ENCODE measurements at regions not wholly inside any gene's neighbourhood (a gene's known extent, or its start where the extent isn't known, plus 50 kb on each side); places are given as distances from the start of the nearest gene placed in this dataset.

DNA sequence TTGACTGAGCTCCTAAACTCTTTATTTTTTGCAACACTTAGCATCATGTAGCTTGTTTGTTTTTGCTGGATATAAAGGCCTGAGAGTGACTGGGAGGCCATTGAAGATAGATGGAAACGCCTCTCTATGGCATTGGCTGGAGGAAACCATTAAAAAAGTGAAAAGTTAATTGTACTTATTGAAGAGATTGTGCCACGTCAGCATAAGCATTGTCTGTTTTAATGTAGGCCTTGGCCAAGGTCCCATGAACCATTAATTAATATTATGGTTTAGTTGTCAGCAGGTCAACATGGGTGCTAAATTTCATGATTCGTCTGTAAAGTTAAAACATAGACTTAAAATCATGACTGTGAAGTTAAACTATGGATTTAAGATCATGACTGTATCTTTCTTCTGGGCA lies 178.6 kb downstream of the GATA3 start:
- DNase-seq (ENCODE audit: low spot score) = no peak

DNA sequence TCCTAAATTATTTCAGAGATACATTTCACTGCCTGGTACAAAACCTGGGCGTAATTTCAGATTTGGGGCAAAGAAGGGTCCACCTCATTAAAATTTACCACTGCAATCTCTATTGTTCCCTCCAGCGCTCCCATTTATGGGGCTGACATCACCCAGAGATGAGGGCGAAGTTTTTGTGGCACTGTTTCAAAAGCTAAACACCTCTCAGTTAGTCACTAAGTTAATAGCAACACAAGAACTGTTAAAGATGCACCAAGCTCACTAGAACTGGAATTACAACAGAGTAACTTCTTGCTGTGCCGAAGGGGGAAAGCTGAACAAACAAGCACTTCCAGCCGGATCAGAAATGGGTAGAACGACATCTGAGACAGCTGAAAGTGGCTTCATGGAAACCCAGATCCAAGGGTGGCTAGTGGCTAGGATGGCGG lies 179.4 kb downstream of the GATA3 start:
- DNase-seq (ENCODE audit: low spot score) = no peak

DNA sequence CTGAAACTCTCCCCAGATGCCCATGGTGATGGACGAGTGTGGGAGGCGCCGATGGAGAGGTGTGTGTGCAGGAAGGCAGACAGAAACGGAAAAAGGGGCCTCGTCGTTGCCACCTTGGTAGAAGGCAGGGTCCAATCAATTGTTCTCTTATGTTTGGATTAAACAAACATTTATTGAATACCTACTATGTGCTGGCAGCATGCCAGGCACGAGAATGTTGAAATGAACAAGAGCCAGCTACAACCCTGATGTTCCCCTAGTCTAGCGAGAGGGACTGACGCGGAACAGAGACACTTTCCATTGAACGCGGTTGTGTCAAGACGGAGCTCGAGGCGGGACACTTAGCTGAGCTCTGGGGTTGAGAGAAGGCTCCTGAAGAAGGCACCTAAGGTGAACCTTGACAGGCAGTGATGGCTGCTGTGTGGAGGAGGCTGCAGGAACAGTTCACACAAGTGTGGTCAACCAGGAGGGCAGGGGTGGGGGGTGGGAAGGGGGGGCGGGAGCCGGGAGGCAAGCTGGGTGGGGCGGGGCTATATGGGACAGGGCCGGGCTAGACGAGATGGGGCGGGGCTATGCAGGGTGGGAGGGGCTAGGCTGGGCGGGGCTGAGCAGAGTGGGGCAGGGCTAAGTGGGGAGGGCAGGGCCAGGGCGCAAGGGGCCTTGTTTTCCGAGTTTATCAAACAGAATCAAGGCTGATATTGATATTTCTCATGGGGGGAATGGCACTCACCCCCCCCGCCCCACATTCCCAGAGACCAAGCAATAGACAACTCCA lies 181.0 kb downstream of the GATA3 start:
- DNase-seq (ENCODE audit: low spot score) = no peak

DNA sequence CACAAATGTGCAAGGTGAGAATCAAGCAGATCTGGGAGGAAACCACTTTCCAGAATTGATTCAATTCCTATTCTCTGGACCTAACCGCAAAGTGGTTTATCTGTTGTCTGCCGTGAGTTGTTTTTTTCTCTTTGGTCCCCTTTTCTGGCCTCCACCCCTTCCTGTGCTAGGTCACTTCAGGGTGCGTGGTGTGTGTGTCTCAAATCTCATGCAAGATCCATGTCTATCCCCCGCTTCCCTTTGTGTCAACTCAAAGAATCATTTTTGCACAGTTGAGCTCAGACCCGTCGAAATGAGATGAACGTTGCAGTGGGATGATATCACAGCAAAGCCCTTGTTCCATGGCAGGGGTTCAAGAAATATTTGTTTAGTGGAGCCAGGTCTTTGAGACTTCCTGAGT lies 184.5 kb downstream of the GATA3 start:
- DNase-seq (ENCODE audit: low spot score) = no peak

DNA sequence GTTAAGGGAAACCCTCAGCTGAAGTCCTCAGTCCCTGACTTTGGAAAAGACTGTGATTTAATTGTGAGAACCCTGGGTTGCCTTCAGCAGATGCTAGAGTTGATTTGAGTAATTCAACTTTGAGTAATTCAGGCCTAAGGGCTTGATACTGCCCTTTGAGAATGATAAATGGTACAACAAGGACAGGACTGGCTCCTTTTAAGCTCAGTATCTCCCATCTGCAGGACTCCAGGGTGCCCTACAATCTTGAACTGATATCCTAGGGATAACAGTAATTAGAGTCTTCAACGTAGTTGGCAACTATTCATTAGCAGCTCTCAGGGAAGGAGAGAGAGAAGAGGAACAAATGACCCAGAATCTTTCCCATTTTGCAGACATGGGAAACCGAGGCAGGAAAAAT lies 186.4 kb downstream of the GATA3 start:
- DNase-seq (ENCODE audit: low spot score) = no peak

DNA sequence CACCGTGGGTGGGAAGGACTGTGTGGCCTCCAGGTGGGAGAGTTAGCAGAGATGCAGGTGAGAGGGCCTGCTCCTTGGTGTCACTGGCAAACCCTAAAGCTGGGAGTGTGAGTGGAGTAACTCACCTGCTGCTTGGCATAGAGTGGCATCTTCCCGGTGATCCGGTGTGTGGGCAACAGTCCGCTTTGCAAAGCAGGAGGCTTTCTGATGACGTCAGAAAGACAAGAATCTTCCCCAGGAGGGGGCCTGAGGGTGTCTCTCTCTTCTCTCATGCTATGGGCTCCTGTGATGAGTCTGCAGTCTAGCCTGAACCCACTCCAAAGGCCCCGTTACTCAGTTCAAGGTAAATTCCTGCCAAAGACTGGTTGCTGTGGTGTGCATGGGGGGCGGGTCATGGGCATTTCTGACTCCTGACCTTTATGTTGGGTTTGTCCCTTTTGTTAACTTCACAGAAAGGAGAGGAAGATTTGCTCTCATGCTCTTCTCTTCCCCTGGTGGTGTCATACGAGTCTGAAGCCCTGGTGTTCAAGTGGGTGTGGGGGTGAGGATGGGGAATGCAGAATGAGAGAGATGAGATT lies 187.9 kb downstream of the GATA3 start:
- no peak for DNase-seq (ENCODE audit: low spot score)

DNA sequence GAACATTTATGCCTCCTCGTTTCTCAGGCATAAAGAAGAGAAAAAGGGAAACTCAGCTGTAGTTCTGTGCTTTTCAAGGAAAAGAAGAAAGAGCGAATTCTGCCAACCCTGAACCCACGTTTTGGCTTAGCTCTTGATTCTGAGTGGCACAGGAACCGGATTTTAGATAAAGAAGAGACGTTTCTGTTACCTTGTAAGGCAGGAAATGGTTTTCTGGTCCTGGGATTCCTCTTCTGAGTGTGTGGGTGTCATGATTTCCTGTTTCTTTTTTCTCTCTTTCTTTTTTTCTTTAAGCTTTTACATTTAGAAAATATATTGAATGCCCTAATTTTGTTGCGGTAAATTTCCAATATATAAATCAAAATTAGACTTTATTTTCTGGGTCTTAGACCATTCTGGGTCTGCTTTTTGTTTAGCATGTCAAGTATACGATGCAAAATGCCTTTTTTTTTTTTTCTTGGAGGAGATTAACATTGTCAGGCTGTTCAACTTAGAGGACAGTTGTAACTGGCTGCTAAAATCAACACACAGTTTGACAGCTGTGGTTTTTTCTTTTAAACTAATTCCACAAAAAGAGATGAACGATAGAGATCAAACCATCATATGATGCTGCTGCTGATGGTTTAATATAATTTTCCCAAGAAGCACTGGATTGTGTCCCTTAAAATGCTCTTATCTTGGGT lies 190.8 kb downstream of the GATA3 start:
- DNase-seq (ENCODE audit: low spot score) = no peak

DNA sequence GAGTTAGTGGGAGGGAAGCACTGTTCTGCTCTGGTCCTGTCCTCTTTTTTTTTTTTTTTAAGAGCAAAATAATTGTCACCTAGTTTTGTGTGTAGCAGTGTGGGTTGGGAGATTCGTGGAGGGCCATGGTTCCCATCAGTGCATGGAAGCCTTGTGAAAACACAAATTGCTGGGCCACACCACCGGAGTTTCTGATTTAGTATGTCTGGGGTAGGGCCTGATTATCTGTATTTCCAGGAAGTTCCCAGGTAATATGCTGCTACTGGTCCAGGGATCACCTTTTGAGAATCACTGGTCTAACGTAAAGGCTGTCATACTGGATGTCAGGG lies 191.3 kb downstream of the GATA3 start:
- DNase-seq (ENCODE audit: low spot score) = no peak

DNA sequence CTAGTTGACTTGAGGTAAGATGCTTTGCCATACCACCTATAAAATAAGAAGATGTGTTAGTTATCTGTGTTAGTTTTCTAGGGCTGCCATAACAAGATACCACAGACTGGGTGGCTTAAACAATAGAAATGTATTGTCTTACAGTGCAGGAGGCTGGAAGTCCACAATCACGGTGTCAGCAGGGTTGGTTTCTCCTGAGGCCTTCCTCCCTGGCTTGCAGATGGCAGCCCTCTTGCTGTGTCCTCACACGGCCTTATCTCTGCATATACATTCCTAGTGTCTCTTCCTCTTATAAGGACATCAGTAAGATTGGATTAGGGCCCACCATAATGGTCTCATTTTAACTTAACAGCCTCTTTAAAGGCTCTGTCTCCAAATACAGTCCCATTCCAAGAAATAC lies 192.1 kb downstream of the GATA3 start:
- no peak for DNase-seq (ENCODE audit: low spot score)

DNA sequence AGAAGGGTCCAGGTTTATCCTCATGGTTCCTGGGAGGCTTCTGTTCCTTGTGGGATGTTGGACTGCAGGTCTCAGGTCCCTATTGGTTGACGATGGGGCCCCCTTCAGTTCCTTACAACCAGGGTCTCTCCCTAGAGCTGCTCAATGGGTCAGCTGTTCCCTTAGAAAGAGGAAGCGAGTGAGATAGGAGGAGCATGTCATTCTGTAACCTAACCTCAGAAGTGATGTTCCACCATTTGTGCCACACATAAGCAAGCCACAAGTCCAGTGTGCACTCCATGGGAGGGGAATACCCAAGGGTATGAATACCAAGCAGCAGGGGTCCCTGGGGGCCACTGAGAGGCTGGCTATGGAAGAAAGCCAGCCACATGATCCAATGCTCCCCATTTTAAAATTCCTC lies 192.7 kb downstream of the GATA3 start:
- DNase-seq (ENCODE audit: low spot score) = no peak

DNA sequence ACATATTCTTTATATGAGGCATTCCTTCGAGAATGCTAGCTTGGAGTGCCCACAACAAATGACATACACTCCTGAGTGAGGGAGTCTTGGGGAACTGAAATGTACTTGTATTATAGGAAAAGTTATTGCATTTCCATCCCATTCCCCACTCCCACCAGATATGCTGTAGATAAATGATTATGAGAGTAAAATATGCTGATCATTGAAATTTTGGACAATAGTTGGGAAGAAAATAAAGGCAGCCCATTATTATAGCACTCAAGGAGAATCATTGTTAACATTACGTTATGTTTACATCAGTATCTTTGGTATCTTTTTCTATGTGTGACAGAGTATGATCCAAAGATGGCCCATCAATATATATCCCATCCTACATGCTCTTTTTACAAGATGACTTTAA lies 194.4 kb downstream of the GATA3 start:
- no peak for DNase-seq (ENCODE audit: low spot score)

DNA sequence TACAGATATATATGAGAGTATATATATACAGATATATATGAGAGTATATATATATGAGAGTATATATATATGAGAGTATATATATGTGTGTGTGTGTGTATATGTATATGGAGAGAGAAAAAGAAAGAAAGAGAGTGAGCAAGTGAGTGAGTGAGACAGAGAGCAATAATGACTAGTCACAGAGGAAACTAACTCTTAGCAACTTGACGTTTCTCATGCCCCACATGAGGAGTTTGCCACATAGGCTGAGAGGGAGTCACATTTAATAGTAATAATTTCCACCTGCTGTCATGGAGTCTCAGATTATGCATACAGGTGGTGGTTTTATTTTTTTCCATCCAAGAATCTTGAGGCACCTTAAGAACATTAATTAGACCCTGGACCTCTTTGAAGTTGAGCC lies 199.9 kb downstream of the GATA3 start:
- DNase-seq (ENCODE audit: low spot score) = no peak

DNA sequence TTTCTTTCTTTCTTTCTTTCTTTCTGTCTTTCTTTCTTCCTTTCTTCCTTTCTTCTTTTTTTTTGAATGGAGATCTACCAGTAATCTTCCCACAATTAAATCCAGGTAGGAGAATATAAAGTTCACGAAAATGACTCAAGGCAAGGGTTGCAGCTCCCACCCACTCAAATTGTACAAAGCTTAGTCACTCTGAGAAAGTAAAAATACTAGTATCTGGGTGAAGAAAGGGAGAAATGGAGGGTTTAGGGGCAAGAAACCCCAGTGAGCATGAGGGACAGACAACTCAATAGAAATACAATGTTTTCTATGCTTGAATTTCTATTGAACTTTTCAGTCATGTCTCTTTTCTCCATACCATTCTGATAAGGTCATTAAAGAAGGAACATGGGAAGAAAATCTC lies 200.8 kb downstream of the GATA3 start:
- DNase-seq (ENCODE audit: low spot score) = no peak

DNA sequence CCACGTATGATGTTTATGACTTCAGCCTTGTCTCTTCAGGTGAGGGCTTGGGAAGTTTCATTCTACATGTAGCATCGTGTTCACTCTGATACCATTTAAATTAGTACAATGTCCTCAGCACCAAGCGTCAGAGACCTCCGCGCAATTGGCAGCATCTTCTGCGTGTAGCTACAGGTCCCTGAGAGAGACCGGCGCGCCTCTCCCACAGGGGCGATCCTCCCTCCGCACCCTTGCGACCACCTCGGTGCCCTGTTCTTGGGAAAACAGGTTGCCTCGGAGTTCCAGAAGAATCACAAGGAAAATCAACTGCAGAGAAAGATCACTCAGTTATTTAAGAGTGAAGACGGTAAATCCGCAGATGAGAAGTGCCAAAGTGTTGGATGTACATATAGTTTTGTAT lies 206.2 kb downstream of the GATA3 start:
- no peak for DNase-seq (ENCODE audit: low spot score)

DNA sequence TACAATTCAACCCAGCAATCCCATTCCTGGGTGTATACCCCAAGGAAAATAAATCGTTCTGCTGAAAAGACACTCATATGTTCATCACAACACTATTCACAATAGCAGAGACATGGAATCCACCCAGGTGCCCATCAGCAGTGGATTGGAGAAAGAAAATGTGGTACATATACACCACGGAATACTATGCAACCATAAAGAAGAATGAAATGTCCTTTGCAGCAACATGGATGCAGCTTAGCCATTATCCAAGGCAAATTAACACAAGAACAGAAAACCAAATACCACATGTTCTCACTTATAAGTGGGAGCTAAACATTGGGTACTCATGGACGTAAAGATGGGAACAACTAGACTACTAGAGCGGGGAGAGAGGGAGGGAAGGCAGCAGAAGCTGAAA lies 207.8 kb downstream of the GATA3 start:
- no peak for DNase-seq (ENCODE audit: low spot score)

DNA sequence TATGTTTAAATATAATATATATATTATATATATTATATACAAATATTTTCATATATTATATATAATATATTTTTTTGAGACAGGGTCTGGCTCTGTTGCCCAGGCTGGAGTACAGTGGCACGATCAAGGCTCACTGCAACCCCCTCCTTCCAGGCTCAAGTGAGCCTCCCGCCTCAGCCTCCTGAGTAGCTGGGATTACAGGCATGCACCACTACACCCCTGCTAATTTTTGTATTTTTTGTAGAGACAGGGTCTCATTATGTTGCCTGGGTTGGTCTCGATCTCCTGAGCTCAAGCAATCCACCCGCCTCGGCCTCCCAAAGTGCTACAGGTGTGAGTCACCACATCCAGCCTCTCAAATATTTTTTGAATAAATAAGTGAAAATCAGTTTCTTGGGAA lies 215.5 kb downstream of the GATA3 start:
- no peak for DNase-seq (ENCODE audit: low spot score)

DNA sequence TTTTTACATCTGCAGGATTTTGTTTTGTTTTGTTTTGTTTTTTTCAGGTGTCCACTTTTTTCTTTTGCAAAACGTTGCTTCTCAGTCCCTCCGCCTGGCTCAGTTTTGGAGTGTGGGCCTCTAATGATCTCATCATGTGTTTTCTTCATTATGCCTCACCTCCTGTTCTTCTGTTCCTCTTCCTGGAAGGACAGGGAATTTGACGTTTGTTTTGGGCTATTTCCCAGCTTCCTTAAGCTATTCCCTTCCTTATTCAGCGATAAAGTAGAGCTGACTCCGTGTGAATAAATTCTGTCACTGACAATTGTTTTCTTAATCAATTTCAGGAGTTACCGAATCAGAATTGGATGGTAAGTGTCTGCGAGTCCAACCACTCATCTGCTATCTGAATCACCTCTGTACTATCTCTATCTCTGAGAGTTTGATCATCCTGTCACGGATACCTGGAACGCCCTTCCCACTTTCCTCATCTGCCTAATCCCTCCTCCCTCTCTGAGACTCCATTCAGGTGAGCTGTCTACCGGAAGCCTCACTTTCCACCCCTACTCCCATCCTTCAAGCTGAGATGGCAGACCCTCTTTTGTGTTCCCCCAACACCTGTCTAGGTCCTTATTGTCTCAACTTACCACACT lies 218.4 kb downstream of the GATA3 start:
- DNase-seq (ENCODE audit: low spot score) = no peak

DNA sequence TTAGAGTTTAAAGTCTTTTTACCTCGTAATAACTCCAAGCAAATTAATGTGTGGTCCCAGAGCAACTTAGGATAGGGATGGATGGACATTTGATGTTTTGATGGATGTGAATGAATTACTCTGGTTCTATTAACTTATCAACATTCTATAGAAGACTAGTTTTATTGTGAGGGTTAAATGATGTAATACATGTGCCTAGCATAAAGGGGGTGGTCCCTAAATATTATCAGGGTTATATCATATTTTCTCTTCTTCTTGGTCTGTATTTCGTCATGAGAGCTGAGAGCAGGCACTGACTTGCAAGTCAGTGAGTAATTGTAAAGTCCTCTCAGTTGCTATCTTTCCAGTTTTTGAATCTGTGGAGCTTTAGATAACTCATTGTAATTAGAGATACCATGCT lies 219.3 kb downstream of the GATA3 start:
- DNase-seq (ENCODE audit: low spot score) = no peak

DNA sequence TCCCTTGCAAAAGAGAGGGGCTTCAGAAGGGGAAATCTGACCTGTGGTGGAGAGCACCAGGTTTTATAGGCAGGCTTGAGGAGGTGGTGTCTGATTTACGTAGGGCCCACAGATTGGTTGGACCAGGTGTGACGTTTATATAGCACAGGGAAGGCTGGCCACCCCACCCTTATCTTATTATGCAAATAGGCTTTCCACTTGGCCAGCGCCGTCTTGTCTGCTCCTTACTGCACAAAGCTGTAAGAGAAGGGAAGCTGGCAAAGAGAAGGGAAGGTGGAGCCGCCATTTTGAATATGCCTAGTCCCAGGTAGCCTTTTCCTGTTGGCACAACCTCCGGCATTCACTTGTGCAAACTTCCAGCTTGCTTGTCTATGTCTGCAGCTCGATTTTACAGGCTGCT lies 221.4 kb downstream of the GATA3 start:
- no peak for DNase-seq (ENCODE audit: low spot score)

DNA sequence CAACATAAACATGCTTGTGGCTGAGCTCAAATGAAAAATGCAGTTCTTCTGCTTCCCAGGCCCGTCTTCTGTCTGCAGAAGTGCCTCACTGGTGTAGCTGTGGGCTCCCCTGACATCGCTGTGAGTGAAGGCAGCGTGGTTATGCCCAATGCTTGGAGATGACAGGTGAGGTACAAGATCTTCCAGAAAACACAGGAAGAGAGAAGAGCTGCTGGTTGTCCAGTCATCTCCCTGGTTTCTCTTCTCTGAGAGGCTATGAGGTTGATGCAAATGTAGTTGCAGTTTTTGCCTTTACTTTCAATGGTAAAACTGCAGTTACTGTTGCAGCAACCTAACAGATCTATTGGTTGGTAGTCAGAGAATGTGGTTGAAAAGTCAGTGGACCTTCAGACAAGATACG lies 223.6 kb downstream of the GATA3 start:
- DNase-seq (ENCODE audit: low spot score) = no peak

DNA sequence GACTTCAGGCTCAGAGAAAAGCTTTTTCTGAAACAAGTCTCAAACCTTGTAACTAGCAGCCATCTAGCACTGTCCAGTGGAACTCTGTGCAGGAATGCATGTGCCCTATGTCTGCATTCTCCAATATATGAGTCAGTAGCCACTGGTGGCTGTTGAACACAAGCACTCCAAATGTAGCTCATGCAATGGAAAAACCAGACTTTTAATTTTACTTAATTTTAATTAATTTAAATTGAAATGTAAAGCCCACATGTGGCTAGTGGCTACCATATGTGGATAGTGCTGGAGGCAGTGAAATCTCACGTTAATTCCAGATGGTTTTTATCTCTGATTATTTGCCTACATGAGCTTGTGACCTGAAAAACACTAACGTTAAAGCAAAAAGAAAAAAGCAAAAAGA lies 225.1 kb downstream of the GATA3 start:
- DNase-seq (ENCODE audit: low spot score) = no peak

DNA sequence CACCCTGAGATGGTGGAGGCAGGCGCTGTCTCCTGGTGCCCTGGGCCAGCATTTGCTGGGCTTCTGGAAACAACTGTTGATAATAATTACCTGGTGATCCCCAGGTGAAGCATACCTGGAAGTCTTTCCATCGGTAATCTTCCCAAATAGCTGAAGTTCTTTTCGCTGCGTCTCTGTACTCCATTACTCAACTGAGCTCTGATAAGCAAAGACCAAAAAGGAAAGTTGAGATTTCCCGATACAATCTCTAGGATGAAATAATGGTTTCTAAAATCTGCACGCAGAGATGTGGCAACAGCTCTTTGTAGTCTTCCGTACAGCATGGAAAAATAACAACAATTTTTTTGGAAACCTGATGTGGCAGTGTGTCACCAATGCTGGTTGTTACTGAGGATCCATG lies 226.5 kb downstream of the GATA3 start:
- DNase-seq (ENCODE audit: low spot score) = no peak

DNA sequence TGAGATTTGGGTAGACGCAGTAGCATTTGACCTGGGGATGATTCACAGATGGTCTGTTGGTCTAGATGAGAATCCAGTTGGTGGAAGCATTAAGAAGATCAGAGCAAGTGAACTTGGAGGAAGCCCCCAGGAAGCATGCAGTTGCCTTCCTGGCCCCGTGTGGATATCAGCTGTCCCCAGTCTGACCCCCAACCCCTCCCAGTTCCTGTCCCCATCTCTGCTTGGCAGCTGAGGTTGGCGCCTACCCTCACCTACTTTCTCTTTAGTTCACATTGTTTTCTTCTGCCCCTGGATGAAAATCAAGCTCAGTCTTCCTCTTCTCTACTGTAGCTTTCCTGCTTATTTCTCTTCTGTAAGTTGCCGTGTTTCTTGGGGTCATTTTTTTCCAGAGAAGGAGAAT lies 227.9 kb downstream of the GATA3 start:
- DNase-seq (ENCODE audit: low spot score) = no peak

Measured in D341Med (cell line).